ENCODE measurements at regions not wholly inside any gene's neighbourhood (a gene's known extent, or its start where the extent isn't known, plus 50 kb on each side); places are given as distances from the start of the nearest gene placed in this dataset.

DNA sequence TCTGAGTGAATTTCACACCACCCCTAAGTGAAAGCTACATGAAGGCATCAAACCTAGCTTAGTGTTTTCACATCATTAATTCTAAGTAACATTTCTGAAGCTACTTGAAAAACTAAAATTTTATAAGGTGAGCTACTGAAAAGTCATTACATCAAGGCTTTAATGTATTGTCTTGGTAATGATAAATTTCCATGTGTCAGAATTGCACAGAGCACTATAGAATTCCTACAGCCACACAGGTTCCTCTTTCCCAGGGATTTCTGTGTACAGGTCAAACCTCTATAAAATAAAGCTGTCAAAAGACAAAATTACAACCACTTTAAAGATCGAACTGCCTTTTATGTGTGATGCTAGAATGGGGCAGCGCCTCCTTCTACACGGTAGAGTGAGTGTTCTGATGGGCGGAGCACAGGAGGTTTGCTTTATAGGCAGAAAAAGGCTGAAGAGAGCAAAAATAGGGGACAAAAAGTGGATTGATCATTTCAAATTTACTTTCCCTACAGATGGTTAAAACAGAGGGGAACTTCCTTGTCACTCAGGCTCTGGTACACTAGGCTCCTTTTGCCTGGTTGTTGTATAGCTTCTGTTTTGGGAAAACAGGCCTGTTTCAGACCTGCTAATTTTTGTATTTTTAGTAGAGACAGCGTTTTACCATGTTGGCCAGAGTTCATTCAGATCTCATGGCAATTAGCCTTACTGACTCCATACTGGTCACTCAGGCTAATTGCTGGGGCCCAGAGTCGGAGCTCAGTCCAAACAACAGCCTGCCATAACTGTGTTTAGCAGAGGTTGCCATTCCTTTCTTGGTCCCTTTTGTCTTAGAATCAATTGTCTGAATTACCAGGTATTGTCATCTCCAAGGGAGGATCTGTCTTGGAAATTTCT lies 102.5 kb upstream of the BASP1 start:
- Histone ChIP-seq H4K20me1 (replicated peaks in 1 of 2; ENCODE audit: control insufficient read depth in 1 of 2, insufficient read depth in 2 of 2, low read length in 2 of 2) (no peaks in the 10 kb centered on the region), H3K23ac (ENCODE audit: insufficient read length) (no peak overlapping the region), H3K23me2 (ENCODE audit: low read depth, low read length) (no peaks in the 10 kb centered on the region), H2AK5ac (ENCODE audit: low read depth, low read length) (no peak overlapping the region), H2BK15ac (ENCODE audit: low read length) (no peak overlapping the region), H3K4me3 (ENCODE audit: extremely low read depth in 1 of 4, insufficient read depth in 2 of 4, low read depth in 3 of 4, low read length in 4 of 4) (no peak overlapping the region), H2BK120ac (replicated peaks; ENCODE audit: low read depth, low read length) (no peak overlapping the region), H4K5ac (ENCODE audit: insufficient read length, low read depth, low read length) (no peak overlapping the region), H3K4ac (replicated peaks; ENCODE audit: insufficient read length, low read depth, low read length) (peak overlapping the region; percentile 65), H3K4me1 (replicated peaks in 1 of 4; ENCODE audit: control insufficient read depth in 3 of 4, insufficient read depth in 4 of 4, low read length in 3 of 4) (peaks cover 1 to 9% (median 6%) of the 10 kb centered on the region in 4 experiments; a peak in 3 of 7 replicates), H4K8ac (ENCODE audit: extremely low read depth, insufficient read depth, low read length) (no peak overlapping the region), H3K4me2 (ENCODE audit: insufficient read depth in 1 of 2, low read depth in 2 of 2, low read length in 2 of 2) (no peak overlapping the region), H3K79me1 (ENCODE audit: low read depth, low read length) (no peaks in the 10 kb centered on the region), H4K91ac (replicated peaks; ENCODE audit: insufficient read length, low read length) (no peak overlapping the region), H3K27ac (ENCODE audit: low read depth, low read length) (no peak overlapping the region), H3K56ac (replicated peaks; ENCODE audit: insufficient read length, low read depth, low read length) (no peak overlapping the region), H3K14ac (ENCODE audit: insufficient read length) (no peak overlapping the region), H2BK5ac (ENCODE audit: low read depth, low read length) (no peak overlapping the region), H2BK12ac (ENCODE audit: low read depth, low read length) (no peak overlapping the region), H3K79me2 (ENCODE audit: control insufficient read depth in 1 of 2, insufficient read depth in 2 of 2, low read length in 2 of 2) (no peaks in the 10 kb centered on the region), H3K36me3 (ENCODE audit: control insufficient read depth in 2 of 4, insufficient read depth in 4 of 4, low read length in 3 of 4) (no peaks in the 10 kb centered on the region), H2AFZ (ENCODE audit: low read length) (no peak overlapping the region), H3K18ac (ENCODE audit: extremely low read depth, low read length) (no peak overlapping the region), H3K9ac (replicated peaks in 1 of 4; ENCODE audit: extremely low read depth in 1 of 4, low read depth in 3 of 4, low read length in 3 of 4) (no peak overlapping the region), H3K9me3 (ENCODE audit: insufficient read depth in 2 of 2, low read depth in 1 of 2, low read length in 1 of 2) (no peaks in the 10 kb centered on the region), H2BK20ac (ENCODE audit: low read length) (no peak overlapping the region), H3K27me3 (replicated peaks in 1 of 4; ENCODE audit: control insufficient read depth in 3 of 4, extremely low read depth in 1 of 4, insufficient read depth in 3 of 4, low read length in 3 of 4) (no peaks in the 10 kb centered on the region)
- no peak for DNase-seq (ENCODE audit: low read depth in 1 of 2, low spot score in 2 of 2)
- CTCF ChIA-PET (ENCODE audit: partially characterized antibody) = interaction anchor here (0.7 to 5.3 kb wide), 7 partner anchors 9 to 338 kb away, joined by 3 to 38 read pairs (median 3); no protein-coding TSS in a partner anchor
- 86% methylated on average over 6 of the region's 6 CpGs; no CpG with 5 or more reads in 1 of the 2 experiments for WGBS, 2 experiments (ENCODE audit: extremely low coverage in 1 of 2, insufficient coverage in 1 of 2, insufficient read length in 1 of 2, insufficient replicate concordance in 2 of 2, low coverage in 1 of 2, low lambda C conversion rate in 2 of 2, missing lambda C conversion rate in 1 of 2)
- no peak for FAIRE-seq
- POLR2A ChIA-PET (ENCODE audit: partially characterized antibody) = no interaction called here
- TF ChIP-seq PHF8 (conservative IDR thresholded peaks at IDR 0.05; ENCODE audit: low read depth, low read length) (no peak), CTCF (IDR thresholded peaks at IDR 0.05; ENCODE audit: control extremely low read depth in 1 of 3, insufficient read depth in 1 of 3, low read depth in 1 of 3, low read length in 3 of 3) (no peak), SP2 (IDR thresholded peaks at IDR 0.05; ENCODE audit: low read length) (no peak), EP300 (IDR thresholded peaks at IDR 0.05; ENCODE audit: borderline replicate concordance in 1 of 2, low read depth in 2 of 2, low read length in 2 of 2) (no peak), RNF2 (IDR thresholded peaks at IDR 0.05; ENCODE audit: borderline replicate concordance, low read depth, low read length, missing control alignments, poor library complexity, severe bottlenecking) (no peak), TAF7 (optimal IDR thresholded peaks at IDR 0.05; ENCODE audit: borderline replicate concordance, low read depth, low read length) (no peak)
- TF ChIP-seq, protein P1, sequence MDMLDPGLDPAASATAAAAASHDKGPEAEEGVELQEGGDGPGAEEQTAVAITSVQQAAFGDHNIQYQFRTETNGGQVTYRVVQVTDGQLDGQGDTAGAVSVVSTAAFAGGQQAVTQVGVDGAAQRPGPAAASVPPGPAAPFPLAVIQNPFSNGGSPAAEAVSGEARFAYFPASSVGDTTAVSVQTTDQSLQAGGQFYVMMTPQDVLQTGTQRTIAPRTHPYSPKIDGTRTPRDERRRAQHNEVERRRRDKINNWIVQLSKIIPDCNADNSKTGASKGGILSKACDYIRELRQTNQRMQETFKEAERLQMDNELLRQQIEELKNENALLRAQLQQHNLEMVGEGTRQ (IDR thresholded peaks at IDR 0.05; ENCODE audit: low read length) = no peak

Measured in H1 (cell line).